Cardiac septum (tissue), 1 donor: ENCODE measurements at regions not wholly inside any gene's neighbourhood (a gene's known extent, or its start where the extent isn't known, plus 50 kb on each side); places are given as distances from the start of the nearest gene placed in this dataset.
"Not testable (repeated sequence)": the region's sequence is repeated elsewhere in the genome, so short reads cannot be mapped to it uniquely, and the experiment has no call there.

ENCODE experiments used
- DNase-seq: peaks from one replicate; pipeline ENCODE4 v3.0.0-alpha.2; 2020; ENCODE audit warnings: low spot score
- intact Hi-C: fragments of 100-400 bp; cut with DNase I; formaldehyde crosslinking; loops from one replicate; pipeline ENCODE4 v1.14.0; 2022
- donor health status: DM: no; HTN: no; CAD: no.

DNA sequence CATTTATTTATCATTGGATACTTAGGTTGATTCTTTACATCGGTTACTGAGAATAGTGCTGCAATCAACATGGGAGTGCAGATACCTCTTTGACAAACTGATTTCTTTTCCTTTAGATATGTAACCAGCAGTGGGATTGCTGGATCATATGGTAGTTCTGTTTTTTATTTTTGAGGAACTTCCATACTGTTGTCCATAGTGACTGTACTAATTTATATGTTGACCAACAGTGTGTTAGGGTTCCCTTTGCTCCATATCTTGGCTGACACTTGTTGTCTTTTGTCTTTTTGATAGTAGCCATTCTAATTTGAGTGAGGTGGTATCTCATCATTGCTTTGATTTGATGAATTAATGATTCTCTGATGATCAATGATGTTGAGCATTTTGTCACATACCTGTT lies 137.3 kb upstream of the PITX1 start:
- DNase-seq = no peak
- intact Hi-C loops = no loop called here

GRCh38 chr5:135170500-135170899 lies 136.5 kb upstream of the PITX1 start:
- DNase-seq = no peak
- intact Hi-C loops = no loop called here

- DNase-seq = no peak
- intact Hi-C loops = no loop called here
Observed at GRCh38 chr5:135169753-135170152, 135.7 kb upstream of the PITX1 start.

DNA sequence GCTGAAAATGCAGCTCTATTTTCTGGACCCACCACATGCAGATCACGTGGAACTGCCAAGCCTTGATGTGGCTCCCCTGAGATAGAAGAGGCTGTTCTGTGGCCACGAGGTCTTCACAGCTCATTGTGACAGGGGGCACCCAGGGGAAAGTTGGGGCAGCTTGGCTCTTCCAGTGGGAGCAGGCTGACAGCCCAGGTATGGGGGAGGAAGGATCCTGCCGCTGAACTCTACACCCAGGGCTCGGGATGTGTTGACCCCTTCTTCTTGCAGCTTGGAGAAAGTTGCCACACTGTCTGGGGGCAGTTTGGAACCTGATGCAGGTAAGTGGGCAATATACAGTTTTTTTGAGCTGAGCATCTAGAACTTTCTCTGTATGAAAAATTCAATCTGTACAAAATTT lies 133.6 kb upstream of the PITX1 start:
- intact Hi-C loops = no loop called here
- DNase-seq = no peak

DNA sequence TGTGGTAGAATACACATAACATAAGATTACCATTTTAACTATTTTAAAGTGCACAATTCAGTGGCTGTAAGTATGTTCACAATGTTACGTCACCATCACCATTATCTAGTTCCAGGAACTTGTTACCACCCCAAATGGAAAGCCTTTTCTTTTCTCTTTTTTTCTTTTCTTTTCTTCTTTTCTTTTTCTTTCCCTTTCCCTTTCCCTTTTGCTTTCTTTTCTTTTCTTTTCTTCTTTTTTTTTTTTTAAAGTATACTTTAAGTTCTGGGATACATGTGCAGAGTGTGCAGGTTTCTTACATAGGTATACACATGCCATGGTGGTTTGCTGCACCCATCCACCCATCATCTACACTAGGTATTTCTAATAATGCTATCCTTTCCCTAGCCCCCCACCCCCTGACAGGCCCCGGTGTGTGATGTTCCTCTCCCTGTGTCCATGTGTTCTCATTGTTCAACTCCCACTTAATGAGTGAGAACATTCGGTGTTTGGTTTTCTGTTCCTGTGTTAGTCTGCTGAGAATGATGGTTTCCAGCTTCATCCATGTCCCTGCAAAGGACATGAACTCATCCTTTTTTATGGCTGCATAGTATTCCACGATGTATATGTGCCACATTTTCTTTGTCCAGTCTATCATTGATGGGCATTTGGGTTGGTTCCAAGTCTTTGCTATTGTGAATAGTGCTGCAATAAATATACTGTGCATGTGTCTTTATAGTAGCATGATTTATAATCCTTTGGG lies 131.0 kb upstream of the PITX1 start:
- DNase-seq, intact Hi-C loops: not testable (repeated sequence)

DNA sequence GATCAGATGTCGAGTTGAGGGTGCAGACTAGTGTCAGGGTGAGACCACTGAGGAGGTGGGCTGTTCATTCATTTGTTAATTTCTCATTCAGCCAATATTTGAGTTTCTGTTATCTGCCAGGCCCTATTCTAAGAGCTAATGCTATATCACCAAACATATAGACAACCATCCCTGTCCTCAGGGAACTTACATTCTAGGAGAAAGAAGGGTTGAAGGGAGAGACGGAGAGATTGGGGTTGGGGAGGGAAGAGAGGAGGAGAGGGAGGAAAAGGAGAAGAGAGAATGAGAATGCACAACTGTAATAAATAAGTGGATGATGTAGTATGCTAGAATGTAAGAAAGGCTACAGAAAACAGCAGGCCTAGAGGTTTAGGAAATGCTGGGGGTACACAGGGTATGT lies 129.9 kb upstream of the PITX1 start:
- intact Hi-C loops = no loop called here
- DNase-seq = no peak

DNA sequence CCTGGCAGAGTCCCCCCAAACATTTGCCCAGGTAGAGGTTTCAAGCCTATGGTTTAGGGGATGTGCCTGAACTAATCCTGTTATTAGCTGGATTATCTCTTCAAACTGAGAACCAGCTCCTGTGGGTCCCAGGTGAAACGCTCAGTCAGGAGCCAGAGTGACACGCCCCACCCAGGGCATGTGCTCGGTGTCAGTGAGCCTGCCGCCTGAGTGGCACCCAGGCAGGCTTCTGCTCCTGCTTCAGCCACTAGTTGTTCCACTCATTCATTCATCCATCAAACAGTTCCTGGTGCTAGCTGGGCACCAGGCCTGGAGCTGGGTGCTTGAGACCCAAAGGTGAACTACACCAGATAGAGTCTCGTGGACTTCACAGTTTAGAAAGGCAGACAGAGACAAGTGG lies 129.4 kb upstream of the PITX1 start:
- intact Hi-C loops = no loop called here
- no peak for DNase-seq

- intact Hi-C loops = no loop called here
- DNase-seq = no peak
Observed at GRCh38 chr5:135162661-135163265, 128.7 kb upstream of the PITX1 start.

DNA sequence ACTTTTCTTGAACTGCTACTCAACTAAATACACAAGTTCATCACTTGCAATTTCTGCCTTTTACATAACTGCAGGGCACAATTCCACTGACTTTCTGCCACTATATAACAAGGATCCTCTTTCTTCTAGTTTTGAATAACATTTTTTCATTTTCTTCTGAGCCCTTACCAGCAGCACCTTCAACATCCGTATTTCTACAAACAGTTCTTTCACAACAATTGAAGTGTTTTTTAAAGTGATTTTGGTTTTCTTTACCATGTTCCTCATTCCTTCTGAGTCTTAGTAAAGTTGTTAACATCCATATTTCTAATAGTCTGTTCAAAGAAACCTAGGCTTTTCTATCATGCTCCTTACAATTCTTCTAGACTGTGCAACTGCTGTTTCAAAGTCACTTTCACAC lies 127.2 kb upstream of the PITX1 start:
- no peak for DNase-seq
- intact Hi-C loops = no loop called here

- intact Hi-C loops = no loop called here
- no peak for DNase-seq
Observed at GRCh38 chr5:135160036-135160675, 126.1 kb upstream of the PITX1 start.

- no peak for DNase-seq
- intact Hi-C loops = no loop called here
Observed at GRCh38 chr5:135159626-135160025, 125.6 kb upstream of the PITX1 start.

GRCh38 chr5:135158982-135159381 lies 125.0 kb upstream of the PITX1 start:
- no peak for DNase-seq
- intact Hi-C loops = no loop called here

DNA sequence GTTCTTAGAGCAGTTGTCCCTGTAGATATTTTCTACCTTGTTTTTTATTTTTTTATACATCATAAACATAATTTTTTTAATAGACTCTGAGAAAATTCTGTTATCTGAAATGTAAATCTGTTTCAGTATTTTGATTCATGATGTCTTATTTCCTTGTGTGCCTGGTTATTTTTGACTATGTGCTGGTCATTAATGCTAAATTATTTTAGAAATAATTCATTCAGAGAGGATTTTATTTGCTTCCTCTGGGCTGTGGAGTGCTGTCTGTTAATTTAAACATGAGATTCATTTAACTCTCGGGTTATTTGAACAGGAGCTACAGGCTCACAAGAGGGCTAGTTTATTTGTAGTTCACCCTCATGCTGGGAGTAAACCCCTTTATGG lies 124.3 kb upstream of the PITX1 start:
- DNase-seq = no peak
- intact Hi-C loops = no loop called here

DNA sequence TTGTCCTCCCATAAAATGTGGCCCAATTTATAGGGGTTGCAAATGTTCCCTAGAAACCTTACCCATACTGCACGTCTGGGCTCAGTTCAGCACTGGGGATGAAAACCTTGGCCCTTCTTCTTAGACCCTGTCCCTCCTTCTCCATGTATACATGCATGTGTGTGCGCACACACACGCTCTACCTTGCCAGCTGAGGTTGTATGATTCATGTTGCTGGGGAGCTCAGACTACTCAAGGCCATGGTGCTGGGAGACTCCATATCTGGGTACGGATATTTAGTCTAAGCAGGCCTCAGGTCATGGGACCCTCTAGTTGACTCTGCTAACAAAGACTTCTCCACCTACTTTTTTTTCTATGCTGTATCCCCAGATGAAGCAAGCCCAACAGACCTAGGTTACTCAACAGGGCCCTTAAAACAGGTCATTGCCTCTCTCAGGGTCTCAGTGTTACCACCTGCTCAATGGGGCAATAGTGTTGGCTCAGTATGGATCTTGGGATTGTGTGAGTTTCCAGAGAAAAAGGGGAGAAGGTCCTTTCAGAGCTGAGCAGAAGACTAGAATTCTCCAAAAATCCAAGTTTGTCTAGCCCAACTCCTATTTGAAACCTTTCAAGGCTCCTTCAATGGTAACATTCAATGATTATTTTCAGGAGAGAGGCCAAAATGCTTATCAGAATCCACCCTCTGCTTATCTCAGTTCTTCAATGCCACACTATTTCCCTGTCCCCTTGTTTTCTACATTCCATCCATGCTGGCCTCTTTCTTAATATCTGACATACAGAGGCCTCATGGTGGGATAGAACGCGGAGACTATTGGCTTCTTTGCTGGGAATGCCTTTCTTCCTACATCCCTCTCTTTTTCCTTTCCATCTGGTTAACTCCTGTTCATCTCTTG lies 123.6 kb upstream of the PITX1 start:
- DNase-seq = no peak
- intact Hi-C loops = no loop called here

DNA sequence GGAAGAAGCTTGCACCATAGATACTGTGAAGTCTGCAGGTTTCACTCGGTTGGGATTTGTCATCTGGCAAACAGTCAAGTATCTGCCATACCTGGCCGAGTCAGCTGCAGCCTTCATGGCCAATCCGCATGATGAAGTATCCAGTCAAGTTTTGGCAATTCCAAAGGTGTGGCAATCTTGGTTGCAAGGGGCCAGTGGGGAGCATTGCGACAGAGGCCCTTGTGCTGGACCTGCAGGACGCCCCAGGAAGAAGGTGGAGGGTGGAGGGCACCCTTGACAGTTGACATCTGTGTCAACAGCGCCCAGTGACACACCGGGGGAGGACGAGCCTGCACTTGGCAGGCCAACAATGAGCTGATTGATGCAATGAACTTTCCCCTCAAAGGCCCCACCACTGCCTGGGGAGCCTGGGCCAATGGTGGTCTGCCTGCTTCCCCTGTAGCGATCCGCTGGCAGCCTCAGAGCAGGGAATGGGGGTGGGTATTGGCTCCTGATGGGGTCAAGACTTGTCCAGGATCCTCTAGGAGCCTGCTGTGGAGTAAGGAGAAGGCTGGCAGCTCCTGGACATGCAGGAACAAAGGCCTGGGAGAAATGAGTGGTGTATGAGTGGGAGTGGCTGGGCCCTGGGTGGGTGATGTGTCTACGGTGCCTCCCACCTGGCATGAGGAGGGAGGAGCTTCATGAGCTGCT lies 122.8 kb upstream of the PITX1 start:
- no peak for DNase-seq
- intact Hi-C loops = no loop called here

DNA sequence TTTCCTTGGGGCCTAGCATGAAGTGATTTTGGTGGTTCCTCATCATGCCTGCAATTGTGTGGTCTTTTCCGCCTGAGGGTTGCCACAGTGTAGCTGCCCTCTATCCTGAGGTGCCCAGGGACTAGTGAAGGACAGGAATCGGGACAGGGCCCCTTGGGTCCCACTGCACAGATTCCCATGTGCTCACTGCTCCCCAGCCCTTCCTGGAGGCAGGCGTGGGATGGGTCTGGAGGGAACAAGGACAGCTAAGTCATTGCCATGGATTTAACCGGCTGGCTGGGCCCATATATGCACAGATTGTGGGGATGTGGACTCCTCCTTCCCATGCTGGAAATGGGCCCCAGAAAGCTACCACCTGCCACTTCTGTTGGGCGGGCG lies 122.3 kb upstream of the PITX1 start:
- no peak for DNase-seq
- intact Hi-C loops = no loop called here

- no peak for DNase-seq
- intact Hi-C loops = no loop called here
Observed at GRCh38 chr5:135155616-135156214, 121.7 kb upstream of the PITX1 start.

DNA sequence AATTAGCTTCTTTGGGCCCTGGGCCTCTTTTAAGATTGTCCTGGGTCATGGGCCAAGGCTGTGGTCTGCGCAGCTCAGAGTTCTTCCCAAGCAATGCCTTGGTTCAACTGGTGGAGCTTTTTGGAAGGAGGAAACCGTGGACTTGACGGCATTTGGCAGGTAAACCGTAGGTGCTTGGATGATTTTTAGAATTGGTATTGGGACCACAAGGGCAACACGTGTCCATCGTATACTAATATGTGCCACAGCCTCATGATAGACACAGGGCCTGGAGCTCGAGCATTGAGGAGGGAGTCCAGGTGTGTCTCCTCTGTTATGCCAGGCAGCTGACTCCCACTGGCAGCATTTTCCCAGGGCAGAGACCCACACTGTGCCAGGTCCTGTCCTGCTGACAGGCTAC lies 120.9 kb upstream of the PITX1 start:
- intact Hi-C loops = no loop called here
- DNase-seq = no peak

- DNase-seq = no peak
- intact Hi-C loops = no loop called here
Observed at GRCh38 chr5:135154197-135154596, 120.2 kb upstream of the PITX1 start.
